CD4-positive, alpha-beta memory T cell (primary cell): ENCODE measurements at regions not wholly inside any gene's neighbourhood (a gene's known extent, or its start where the extent isn't known, plus 50 kb on each side); places are given as distances from the start of the nearest gene placed in this dataset.
"Not testable (repeated sequence)": the region's sequence is repeated elsewhere in the genome, so short reads cannot be mapped to it uniquely, and the experiment has no call there.

ENCODE experiments used
- CTCF ChIA-PET: fragments of 350-600 bp; sonication (Branson Sonifier 250); formaldehyde crosslinking; loops from one replicate; lab custom pipeline; 2021; ENCODE audit warnings: inconsistent platforms; ENCODE audit not compliant: partially characterized antibody; lab: Charles Lee
- POLR2A ChIA-PET: fragments of 350-600 bp; sonication (Branson Sonifier 250); formaldehyde crosslinking; loops from one replicate; lab custom pipeline; 2021; ENCODE audit not compliant: partially characterized antibody; lab: Charles Lee
- DNase-seq, 5 donors: peaks; one replicate each; pipeline versions ENCODE4 v3.0.0 to v3.0.0-alpha.2; 2020 to 2022; ENCODE audit warnings: mixed read lengths in 1 of 5
- H3K27ac ChIP-seq: one replicate; pipeline ENCODE4 v1.7.0; 2013; ENCODE audit warnings: low read depth, low read length
- H3K27me3 ChIP-seq: 2 replicates; pipeline ENCODE4 v1.7.0; 2013; ENCODE audit warnings: mild to moderate bottlenecking, low read length, moderate library complexity; ENCODE audit not compliant: insufficient read depth
- H3K36me3 ChIP-seq: 2 replicates; pipeline ENCODE4 v1.7.0; 2013; ENCODE audit warnings: mild to moderate bottlenecking, low read length, moderate library complexity; ENCODE audit not compliant: insufficient read depth
- H3K4me1 ChIP-seq: 2 replicates; pipeline ENCODE4 v1.7.0; 2013; ENCODE audit warnings: mild to moderate bottlenecking, low read length, moderate library complexity; ENCODE audit not compliant: insufficient read depth
- H3K4me3 ChIP-seq, 2 donors: one replicate each; pipeline ENCODE4 v1.7.0; 2013; ENCODE audit warnings: low read length in 2 of 2, mild to moderate bottlenecking in 1 of 2
- H3K9me3 ChIP-seq, 2 donors: one replicate each; pipeline ENCODE4 v1.7.0; 2013; ENCODE audit warnings: low read length in 2 of 2, control low read depth in 1 of 2; ENCODE audit not compliant: control insufficient read depth in 1 of 2
- H3K27ac Mint-ChIP-seq, 7 donors: one replicate each; pipeline ENCODE4 v1.8.0; 2020 to 2021; ENCODE audit warnings: mixed read lengths in 7 of 7, mild to moderate bottlenecking in 6 of 7, inconsistent platforms in 3 of 7, moderate library complexity in 3 of 7
- H3K27me3 Mint-ChIP-seq, 2 donors: one replicate each; pipeline ENCODE4 v1.8.0; 2020 to 2021; ENCODE audit warnings: mixed read lengths in 2 of 2
- H3K36me3 Mint-ChIP-seq, 2 donors: one replicate each; pipeline ENCODE4 v1.8.0; 2020 to 2021; ENCODE audit warnings: mixed read lengths in 2 of 2, inconsistent platforms in 1 of 2, mild to moderate bottlenecking in 1 of 2
- H3K4me1 Mint-ChIP-seq, 4 donors: one replicate each; pipeline ENCODE4 v1.8.0; 2020 to 2021; ENCODE audit warnings: mixed read lengths in 4 of 4, mild to moderate bottlenecking in 1 of 4
- H3K4me3 Mint-ChIP-seq, 8 donors: one replicate each; pipeline ENCODE4 v1.8.0; 2020 to 2021; ENCODE audit warnings: mixed read lengths in 8 of 8, mild to moderate bottlenecking in 7 of 8, moderate library complexity in 6 of 8, inconsistent platforms in 3 of 8
- H3K9me3 Mint-ChIP-seq, 8 donors: one replicate each; pipeline ENCODE4 v1.8.0; 2020 to 2021; ENCODE audit warnings: mixed read lengths in 8 of 8, mild to moderate bottlenecking in 5 of 8, inconsistent platforms in 3 of 8, moderate library complexity in 1 of 8
- intact Hi-C: fragments of 100-400 bp; cut with micrococcal nuclease; formaldehyde crosslinking; loops from one replicate; pipeline ENCODE4 v1.15.1; 2023

GRCh38 chr1:146686777-146687366, 251.3 kb upstream of the NBPF12 start:
- POLR2A ChIA-PET, intact Hi-C loops, H3K27ac Mint-ChIP-seq, H3K27ac ChIP-seq, H3K4me3 Mint-ChIP-seq, H3K4me1 ChIP-seq, CTCF ChIA-PET, H3K4me3 ChIP-seq, H3K36me3 Mint-ChIP-seq, DNase-seq, H3K9me3 Mint-ChIP-seq, H3K4me1 Mint-ChIP-seq, H3K36me3 ChIP-seq, H3K9me3 ChIP-seq, H3K27me3 ChIP-seq, H3K27me3 Mint-ChIP-seq: not testable (repeated sequence)

GRCh38 chr1:146683126-146683429, 255.0 kb upstream of the NBPF12 start:
- DNase-seq, intact Hi-C loops, H3K4me1 Mint-ChIP-seq, H3K36me3 Mint-ChIP-seq, H3K4me3 Mint-ChIP-seq, H3K4me1 ChIP-seq, H3K9me3 ChIP-seq, H3K27me3 ChIP-seq, H3K9me3 Mint-ChIP-seq, H3K36me3 ChIP-seq, H3K27me3 Mint-ChIP-seq, CTCF ChIA-PET, H3K4me3 ChIP-seq, POLR2A ChIA-PET, H3K27ac ChIP-seq, H3K27ac Mint-ChIP-seq: not testable (repeated sequence)

GRCh38 chr1:146682227-146683125, 255.6 kb upstream of the NBPF12 start:
- H3K4me3 ChIP-seq, H3K4me1 ChIP-seq, H3K4me1 Mint-ChIP-seq, H3K27me3 Mint-ChIP-seq, H3K9me3 Mint-ChIP-seq, H3K27ac Mint-ChIP-seq, H3K36me3 ChIP-seq, DNase-seq, H3K9me3 ChIP-seq, H3K27me3 ChIP-seq, POLR2A ChIA-PET, H3K36me3 Mint-ChIP-seq, intact Hi-C loops, H3K27ac ChIP-seq, CTCF ChIA-PET, H3K4me3 Mint-ChIP-seq: not testable (repeated sequence)

- not testable (repeated sequence) for DNase-seq, H3K27me3 Mint-ChIP-seq
Measured at GRCh38 chr1:146673729-146674299, 264.3 kb upstream of the NBPF12 start.

GRCh38 chr1:146672608-146673007, 265.5 kb upstream of the NBPF12 start:
- H3K4me3 Mint-ChIP-seq, H3K4me3 ChIP-seq, H3K27ac ChIP-seq, H3K9me3 Mint-ChIP-seq, H3K36me3 Mint-ChIP-seq, H3K27ac Mint-ChIP-seq, intact Hi-C loops, H3K27me3 Mint-ChIP-seq, H3K27me3 ChIP-seq, H3K36me3 ChIP-seq, POLR2A ChIA-PET, H3K4me1 Mint-ChIP-seq, DNase-seq, H3K9me3 ChIP-seq, CTCF ChIA-PET, H3K4me1 ChIP-seq: not testable (repeated sequence)

More at GRCh38 chr1:146673729-146674299, 264.3 kb upstream of the NBPF12 start:
- H3K4me1 ChIP-seq, H3K27ac Mint-ChIP-seq, H3K36me3 ChIP-seq, H3K4me1 Mint-ChIP-seq, CTCF ChIA-PET, H3K4me3 Mint-ChIP-seq, H3K9me3 ChIP-seq, intact Hi-C loops, H3K9me3 Mint-ChIP-seq, POLR2A ChIA-PET, H3K4me3 ChIP-seq, H3K27me3 ChIP-seq, H3K27ac ChIP-seq, H3K36me3 Mint-ChIP-seq: not testable (repeated sequence)

GRCh38 chr1:146671588-146671987, 266.5 kb upstream of the NBPF12 start:
- H3K36me3 ChIP-seq, H3K9me3 ChIP-seq, H3K4me1 Mint-ChIP-seq, H3K27ac Mint-ChIP-seq, intact Hi-C loops, H3K27me3 ChIP-seq, H3K36me3 Mint-ChIP-seq, H3K9me3 Mint-ChIP-seq, POLR2A ChIA-PET, CTCF ChIA-PET, H3K4me3 ChIP-seq, H3K27ac ChIP-seq, H3K4me3 Mint-ChIP-seq, H3K4me1 ChIP-seq, H3K27me3 Mint-ChIP-seq, DNase-seq: not testable (repeated sequence)

GRCh38 chr1:146670832-146671566, 267.1 kb upstream of the NBPF12 start:
- CTCF ChIA-PET, H3K9me3 ChIP-seq, H3K4me3 Mint-ChIP-seq, H3K36me3 ChIP-seq, POLR2A ChIA-PET, H3K4me3 ChIP-seq, H3K27ac ChIP-seq, H3K27me3 ChIP-seq, intact Hi-C loops, H3K27ac Mint-ChIP-seq, H3K4me1 ChIP-seq, H3K36me3 Mint-ChIP-seq, H3K27me3 Mint-ChIP-seq, DNase-seq, H3K9me3 Mint-ChIP-seq, H3K4me1 Mint-ChIP-seq: not testable (repeated sequence)
